PFSK-1 (cell line): ENCODE measurements at regions not wholly inside any gene's neighbourhood (a gene's known extent, or its start where the extent isn't known, plus 50 kb on each side); places are given as distances from the start of the nearest gene placed in this dataset.

ENCODE experiments used
- FOXP2 ChIP-seq: optimal IDR thresholded peaks from 2 replicates; pipeline ENCODE3; 2011; ENCODE audit warnings: borderline replicate concordance, control low read depth, inconsistent platforms; ENCODE audit not compliant: insufficient read depth; ENCODE audit errors: extremely low read length, extremely low read depth
- POLR2AphosphoS5 ChIP-seq: IDR thresholded peaks from 2 replicates; pipeline ENCODE4 v1.6.1; 2012; ENCODE audit warnings: low read depth, mild to moderate bottlenecking, control low read depth, low read length, moderate library complexity
- SIN3A ChIP-seq: IDR thresholded peaks from 2 replicates; pipeline ENCODE4 v1.6.1; 2012; ENCODE audit warnings: mild to moderate bottlenecking, low read length, moderate library complexity, borderline replicate concordance; ENCODE audit not compliant: insufficient read depth
- TAF1 ChIP-seq: IDR thresholded peaks from 2 replicates; pipeline ENCODE4 v1.6.1; 2012; ENCODE audit warnings: low read length, control low read depth, borderline replicate concordance; ENCODE audit not compliant: insufficient read depth
- TF ChIP-seq, protein P1 (sequence below), 2 experiments: IDR thresholded peaks; 2 replicates each; pipeline versions ENCODE4 v1.6.1 to v1.8.0; 2011 to 2012; ENCODE audit warnings: low read depth in 2 of 2, low read length in 2 of 2, control low read depth in 1 of 2, inconsistent platforms in 1 of 2, mild to moderate bottlenecking in 1 of 2, moderate library complexity in 1 of 2; ENCODE audit not compliant: insufficient read depth in 1 of 2

DNA sequence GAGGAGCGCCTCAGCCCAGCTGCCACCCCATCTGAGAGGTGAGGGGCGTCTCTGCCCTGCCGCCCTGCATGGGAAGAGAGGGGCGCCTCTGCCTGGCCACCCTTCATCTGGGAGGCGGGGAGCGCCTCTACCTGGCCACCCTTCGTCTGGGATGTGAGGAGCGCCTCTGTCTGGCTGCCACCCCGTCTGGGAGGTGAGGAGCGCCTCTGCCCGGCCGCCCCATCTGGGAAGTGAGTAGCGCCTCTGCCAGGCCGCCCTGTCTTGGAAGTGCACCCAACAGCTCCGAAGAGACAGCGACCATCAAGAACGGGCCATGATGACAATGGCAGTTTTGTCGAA lies 114.4 kb upstream of the CES5A start:
- TF ChIP-seq, protein P1, sequence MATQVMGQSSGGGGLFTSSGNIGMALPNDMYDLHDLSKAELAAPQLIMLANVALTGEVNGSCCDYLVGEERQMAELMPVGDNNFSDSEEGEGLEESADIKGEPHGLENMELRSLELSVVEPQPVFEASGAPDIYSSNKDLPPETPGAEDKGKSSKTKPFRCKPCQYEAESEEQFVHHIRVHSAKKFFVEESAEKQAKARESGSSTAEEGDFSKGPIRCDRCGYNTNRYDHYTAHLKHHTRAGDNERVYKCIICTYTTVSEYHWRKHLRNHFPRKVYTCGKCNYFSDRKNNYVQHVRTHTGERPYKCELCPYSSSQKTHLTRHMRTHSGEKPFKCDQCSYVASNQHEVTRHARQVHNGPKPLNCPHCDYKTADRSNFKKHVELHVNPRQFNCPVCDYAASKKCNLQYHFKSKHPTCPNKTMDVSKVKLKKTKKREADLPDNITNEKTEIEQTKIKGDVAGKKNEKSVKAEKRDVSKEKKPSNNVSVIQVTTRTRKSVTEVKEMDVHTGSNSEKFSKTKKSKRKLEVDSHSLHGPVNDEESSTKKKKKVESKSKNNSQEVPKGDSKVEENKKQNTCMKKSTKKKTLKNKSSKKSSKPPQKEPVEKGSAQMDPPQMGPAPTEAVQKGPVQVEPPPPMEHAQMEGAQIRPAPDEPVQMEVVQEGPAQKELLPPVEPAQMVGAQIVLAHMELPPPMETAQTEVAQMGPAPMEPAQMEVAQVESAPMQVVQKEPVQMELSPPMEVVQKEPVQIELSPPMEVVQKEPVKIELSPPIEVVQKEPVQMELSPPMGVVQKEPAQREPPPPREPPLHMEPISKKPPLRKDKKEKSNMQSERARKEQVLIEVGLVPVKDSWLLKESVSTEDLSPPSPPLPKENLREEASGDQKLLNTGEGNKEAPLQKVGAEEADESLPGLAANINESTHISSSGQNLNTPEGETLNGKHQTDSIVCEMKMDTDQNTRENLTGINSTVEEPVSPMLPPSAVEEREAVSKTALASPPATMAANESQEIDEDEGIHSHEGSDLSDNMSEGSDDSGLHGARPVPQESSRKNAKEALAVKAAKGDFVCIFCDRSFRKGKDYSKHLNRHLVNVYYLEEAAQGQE (IDR thresholded peaks at IDR 0.05; ENCODE audit: insufficient read depth in 1 of 2, low read depth in 2 of 2, low read length in 2 of 2) = no peak
- no peak for TF ChIP-seq POLR2AphosphoS5
- no peak for TF ChIP-seq FOXP2
- TF ChIP-seq TAF1 = no peak
- TF ChIP-seq SIN3A = no peak

DNA sequence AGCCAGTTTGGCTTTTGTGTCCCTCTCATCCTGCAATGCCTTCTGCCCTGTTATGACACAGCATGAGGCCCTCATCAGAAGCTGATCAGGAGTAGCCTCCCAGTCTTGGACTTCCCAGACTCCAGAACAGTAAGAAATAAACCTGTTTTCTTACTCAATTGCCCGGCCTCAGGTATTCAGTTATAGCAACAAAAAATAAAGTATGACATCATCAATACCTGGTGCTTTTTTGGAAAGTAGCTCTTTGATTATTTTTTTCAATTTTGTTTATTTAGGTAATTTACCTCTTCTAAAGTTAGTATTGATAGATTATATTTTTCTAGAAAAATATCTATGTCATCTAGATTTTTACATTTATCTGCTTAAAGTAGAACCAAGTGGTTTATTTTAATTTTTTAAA lies 112.8 kb upstream of the CES5A start:
- no peak for TF ChIP-seq SIN3A
- no peak for TF ChIP-seq TAF1
- TF ChIP-seq POLR2AphosphoS5 = no peak
- TF ChIP-seq, protein P1 (IDR thresholded peaks at IDR 0.05; ENCODE audit: insufficient read depth in 1 of 2, low read depth in 2 of 2, low read length in 2 of 2) = no peak
- no peak for TF ChIP-seq FOXP2

DNA sequence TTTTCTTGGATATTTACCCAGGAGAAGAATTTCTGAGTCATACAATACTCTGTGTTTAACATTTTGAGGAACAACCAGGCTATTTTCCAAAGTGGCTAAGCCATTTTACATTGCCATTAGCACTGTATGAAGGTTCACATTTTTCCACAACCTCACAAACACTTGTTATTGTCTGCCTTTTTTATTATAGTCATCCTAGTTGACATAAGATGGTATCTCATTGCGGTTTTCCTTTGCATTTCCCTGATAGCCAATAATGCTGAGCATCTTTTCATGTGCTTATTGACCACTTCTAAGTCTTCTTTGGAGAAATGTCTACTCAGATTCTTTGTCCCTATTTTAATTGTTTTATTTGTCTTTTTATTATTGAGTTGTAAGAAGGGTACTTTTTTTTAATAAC lies 107.4 kb upstream of the CES5A start:
- no peak for TF ChIP-seq SIN3A
- TF ChIP-seq, protein P1 (IDR thresholded peaks at IDR 0.05; ENCODE audit: insufficient read depth in 1 of 2, low read depth in 2 of 2, low read length in 2 of 2) = no peak
- no peak for TF ChIP-seq POLR2AphosphoS5
- TF ChIP-seq FOXP2 = no peak
- no peak for TF ChIP-seq TAF1

DNA sequence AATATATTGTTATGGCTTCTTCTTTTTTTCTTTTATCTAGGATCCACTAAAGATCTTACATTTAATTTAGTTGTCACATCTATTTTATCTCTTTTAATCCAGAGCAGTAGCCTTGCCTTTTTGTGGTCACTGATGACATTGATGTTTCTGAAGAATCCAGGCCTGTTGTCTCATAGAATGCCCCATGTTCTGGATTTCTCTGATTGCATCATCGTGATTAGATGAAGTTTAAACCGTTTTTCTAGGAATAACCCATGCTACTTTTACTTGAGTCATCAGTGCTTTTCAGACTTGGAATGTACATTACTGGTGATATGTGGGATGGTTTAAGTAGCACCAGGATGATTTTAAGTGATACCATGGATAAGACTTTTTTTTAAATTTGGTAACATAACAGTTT lies 106.4 kb upstream of the CES5A start:
- no peak for TF ChIP-seq POLR2AphosphoS5
- no peak for TF ChIP-seq TAF1
- TF ChIP-seq FOXP2 = no peak
- TF ChIP-seq, protein P1 (IDR thresholded peaks at IDR 0.05; ENCODE audit: insufficient read depth in 1 of 2, low read depth in 2 of 2, low read length in 2 of 2) = no peak
- TF ChIP-seq SIN3A = no peak

DNA sequence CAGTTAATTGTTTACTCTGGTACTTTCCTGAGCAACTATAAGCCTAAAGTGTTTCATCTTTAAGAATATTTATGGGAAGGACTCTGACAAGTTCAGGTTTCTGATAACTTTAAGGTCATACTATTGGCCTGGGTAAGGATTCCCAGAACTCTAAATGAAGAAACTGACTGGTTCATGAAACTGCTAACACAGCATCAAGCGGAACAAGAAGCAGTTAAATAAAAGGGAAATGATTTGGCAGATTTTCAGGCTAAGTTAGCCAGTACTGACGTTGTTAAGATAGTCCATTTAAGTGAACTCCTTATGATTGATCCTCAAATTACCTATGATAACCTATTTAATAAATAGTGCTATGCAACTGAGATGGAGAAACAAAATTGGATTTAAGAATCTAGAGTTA lies 101.6 kb upstream of the CES5A start:
- no peak for TF ChIP-seq SIN3A
- no peak for TF ChIP-seq POLR2AphosphoS5
- TF ChIP-seq, protein P1 (IDR thresholded peaks at IDR 0.05; ENCODE audit: insufficient read depth in 1 of 2, low read depth in 2 of 2, low read length in 2 of 2) = no peak
- no peak for TF ChIP-seq TAF1
- TF ChIP-seq FOXP2 = no peak
